ENCODE measurements at regions not wholly inside any gene's neighbourhood (a gene's known extent, or its start where the extent isn't known, plus 50 kb on each side); places are given as distances from the start of the nearest gene placed in this dataset.
"Not testable (repeated sequence)": the region's sequence is repeated elsewhere in the genome, so short reads cannot be mapped to it uniquely, and the experiment has no call there.

GRCh38 chr18:73520229-73520628 is 627.4 kb downstream of the FBXO15 start:
- intact Hi-C loops (cut with DNase I) = no loop called here
- no peak for DNase-seq (ENCODE audit: low spot score)

- DNase-seq (ENCODE audit: low spot score); intact Hi-C loops (cut with DNase I): not testable (repeated sequence)
These were observed 631.6 kb downstream of the FBXO15 start for GRCh38 chr18:73516056-73516455.

GRCh38 chr18:73514449-73514848 is 633.2 kb downstream of the FBXO15 start:
- intact Hi-C loops (cut with DNase I) = no loop called here
- DNase-seq (ENCODE audit: low spot score) = no peak

DNA sequence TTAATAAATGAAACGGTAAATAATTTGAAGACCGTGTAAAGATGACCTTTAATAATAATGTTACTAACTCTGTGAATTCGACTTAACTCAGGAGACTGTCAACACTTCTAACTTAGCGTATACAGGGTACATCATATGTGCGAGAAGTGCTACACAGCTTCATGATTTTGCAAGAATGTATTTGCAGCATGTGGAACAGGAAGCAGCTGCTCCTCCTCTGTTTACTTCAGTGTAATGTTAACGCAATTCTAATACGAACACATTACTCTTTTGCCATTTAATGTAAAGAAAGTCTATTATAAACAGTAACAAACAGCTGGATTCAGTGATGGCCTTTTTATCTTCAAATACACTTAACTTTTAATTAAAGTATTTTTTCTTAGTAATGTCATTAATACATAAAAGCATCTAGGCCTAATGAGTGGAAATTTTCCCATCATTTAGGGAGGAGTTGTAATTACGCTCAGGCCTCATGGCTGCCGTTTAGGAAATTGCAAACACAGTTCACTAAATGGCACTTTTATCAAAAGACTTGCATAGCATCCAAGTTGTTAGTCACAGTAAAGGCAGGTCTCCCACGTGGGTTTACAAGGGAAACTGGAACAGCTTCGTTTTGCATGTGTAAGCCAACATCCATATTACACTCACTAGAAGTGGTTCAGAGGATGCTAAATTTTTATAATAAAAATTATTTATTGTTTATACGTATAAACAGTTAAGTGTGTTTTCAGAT is 635.7 kb downstream of the FBXO15 start:
- DNase-seq (ENCODE audit: low spot score) = no peak
- intact Hi-C loops (cut with DNase I) = no loop called here

DNA sequence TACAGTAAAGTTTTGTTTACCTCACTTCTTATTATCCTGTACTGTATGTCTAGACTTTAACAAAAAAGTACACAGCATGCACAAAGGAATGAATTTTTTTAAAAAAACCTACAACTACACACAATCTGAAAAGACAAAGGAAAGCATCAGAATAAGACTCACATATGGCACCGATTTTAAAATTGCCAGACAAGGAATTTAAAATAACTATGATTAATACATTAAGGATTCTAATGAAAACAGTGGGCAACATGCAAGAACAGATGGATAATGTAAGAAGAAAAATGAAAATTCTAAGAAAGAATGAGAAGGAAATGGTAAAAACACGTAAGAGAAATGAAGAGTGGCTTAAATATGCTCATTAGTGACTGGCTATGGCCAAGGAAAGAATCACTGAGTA is 638.2 kb downstream of the FBXO15 start:
- no peak for DNase-seq (ENCODE audit: low spot score)
- intact Hi-C loops (cut with DNase I) = no loop called here

DNA sequence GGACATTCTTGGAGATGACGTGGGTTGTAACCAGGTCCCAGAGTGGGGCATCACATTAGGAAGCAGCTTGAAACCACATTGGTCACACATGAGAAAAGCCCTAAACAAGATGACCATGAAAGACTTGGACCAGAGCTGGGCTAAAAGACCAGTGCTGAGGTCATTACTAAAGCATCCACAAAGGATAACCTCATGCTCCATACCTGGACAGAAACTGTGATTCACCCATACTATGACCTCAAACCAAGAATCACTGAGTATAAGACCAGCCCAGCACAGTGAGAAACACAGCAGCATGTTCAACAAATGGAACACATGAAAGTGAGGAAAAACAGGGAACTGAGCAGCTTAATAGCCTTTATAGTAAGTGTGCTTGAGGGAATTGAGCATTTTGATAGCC is 635.5 kb upstream of the NETO1 start:
- DNase-seq (ENCODE audit: low spot score) = no peak
- intact Hi-C loops (cut with DNase I) = no loop called here

- intact Hi-C loops (cut with DNase I) = no loop called here
- DNase-seq (ENCODE audit: low spot score) = no peak
These were observed 620.2 kb upstream of the NETO1 start for GRCh38 chr18:73487966-73488365.

DNA sequence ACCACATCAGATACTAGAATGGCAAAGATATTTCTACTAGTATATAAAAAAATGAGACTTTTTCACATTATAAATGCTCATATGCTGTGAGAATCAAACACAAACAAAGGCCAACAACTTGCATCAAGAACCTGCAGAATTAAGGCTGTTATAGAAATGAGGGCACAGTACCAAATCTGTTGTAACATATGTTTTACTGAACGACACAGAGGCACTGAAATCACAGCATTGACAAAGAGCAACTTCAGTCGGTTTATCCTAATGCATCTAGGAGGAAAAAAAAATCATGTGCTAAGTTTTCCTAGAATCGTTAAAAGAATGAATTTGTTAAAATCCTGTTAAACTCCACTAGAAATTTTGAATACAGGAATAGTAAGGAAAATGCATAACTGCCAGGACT is 617.4 kb upstream of the NETO1 start:
- DNase-seq (ENCODE audit: low spot score) = no peak
- intact Hi-C loops (cut with DNase I) = no loop called here

DNA sequence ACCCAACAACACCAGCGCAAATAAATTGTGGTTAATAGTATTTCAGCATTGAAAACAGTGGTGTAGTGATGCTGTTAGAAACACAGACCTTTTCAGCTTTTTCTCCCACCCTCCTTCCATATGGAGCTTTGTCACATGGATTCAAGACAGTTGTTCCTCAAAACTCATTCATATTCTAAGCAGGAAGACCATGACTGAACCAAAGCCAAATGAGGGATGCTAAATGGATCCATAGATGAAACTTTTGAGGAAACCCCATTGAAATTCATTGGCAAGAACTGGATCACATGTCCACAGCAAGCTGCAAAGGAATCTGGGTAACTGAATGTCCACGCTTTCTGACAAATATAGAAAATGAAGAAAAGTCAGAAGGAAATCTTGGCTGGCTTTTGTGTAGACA is 615.1 kb upstream of the NETO1 start:
- DNase-seq (ENCODE audit: low spot score) = no peak
- intact Hi-C loops (cut with DNase I) = no loop called here

DNA sequence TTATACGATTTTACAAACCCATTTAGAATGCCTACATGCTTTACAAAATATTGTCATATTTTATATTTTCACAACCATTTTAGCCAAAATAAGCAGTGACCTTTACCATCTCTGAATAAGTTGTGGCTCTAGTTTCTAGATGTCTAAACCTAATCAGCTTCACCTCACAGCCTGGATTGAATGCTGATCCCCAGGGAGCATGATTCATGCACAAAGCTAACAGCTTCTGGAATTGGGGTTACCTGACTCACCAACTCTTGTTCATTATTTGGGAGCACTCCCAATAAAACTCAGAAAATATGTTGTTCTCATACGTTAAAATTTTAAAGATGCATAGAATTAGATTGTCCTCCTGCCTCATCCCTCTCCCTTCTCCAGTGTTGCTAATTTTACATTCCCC is 611.7 kb upstream of the NETO1 start:
- intact Hi-C loops (cut with DNase I) = no loop called here

GRCh38 chr18:73478191-73478590 is 610.4 kb upstream of the NETO1 start:
- DNase-seq (ENCODE audit: low spot score) = no peak
- intact Hi-C loops (cut with DNase I) = no loop called here

More for the DNA sequence above, 611.7 kb upstream of the NETO1 start:
- DNase-seq (ENCODE audit: low spot score) = no peak

- intact Hi-C loops (cut with DNase I) = no loop called here
- DNase-seq (ENCODE audit: low spot score) = no peak
These were observed 608.2 kb upstream of the NETO1 start for GRCh38 chr18:73476031-73476430.

DNA sequence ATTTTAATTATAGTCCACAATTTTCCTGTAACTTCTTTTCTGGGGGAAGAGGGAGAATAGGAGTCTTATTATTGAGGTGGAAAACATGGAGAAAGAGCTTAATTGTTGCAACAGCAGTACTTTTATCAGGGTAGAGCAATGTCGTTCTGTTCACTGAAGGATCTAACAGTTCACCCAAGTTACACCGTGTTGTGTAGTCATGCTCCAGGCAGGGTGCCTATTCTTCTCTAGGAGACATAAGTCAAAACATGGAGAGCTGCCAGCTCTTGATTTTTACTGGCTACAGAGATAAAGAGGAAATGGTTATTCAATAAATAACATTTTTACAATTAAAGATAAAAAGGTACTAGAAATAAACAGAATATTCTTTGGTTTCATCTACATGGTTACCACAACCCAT is 594.3 kb upstream of the NETO1 start:
- intact Hi-C loops (cut with DNase I) = no loop called here
- no peak for DNase-seq (ENCODE audit: low spot score)

DNA sequence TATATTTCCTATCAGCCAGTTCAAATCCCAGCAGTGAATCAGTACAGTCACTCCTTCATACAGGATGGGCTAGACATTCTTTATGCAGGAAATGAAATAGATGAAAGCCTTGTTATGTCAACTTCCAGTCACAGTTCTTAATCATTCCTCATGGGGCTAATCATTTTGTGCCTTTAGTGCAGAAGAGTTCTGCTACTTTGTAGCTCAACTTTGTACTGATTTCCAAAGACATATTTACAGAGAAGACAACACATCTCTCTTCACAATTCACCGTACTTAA is 593.9 kb upstream of the NETO1 start:
- no peak for DNase-seq (ENCODE audit: low spot score)
- intact Hi-C loops (cut with DNase I) = no loop called here

DNA sequence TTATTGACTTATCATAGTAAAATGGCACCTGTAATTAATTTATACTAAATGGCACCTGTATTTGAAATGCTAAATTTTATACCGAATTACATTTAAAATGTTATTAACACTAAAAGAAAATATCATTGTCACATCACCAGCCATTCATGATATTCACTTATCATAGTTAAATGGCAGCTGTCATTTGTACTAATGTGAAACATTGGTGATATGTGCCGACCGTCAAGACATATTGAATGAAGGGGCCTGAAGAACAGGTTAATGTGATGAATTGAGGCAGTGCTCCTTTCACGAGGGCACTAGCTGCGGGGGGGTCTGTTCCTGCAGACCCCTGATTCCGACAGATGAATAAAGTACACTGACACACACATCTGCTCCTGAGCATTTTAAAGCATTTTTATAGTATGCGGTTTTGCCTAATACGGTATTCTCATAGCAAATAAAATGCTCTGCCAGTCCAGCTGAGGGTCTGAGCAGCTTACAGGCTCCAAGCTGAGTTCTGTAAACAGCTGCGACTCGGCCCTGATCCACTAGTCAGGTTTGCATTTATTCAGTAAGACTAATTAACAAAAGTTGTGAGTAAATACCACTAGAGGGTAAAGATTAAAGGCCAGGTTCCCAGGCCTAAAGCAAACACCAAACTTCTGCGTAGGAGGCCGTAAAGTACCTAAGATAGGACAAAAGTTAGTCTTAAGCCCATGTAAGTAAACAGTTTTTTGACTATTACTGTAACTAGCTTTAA is 593.4 kb upstream of the NETO1 start:
- DNase-seq (ENCODE audit: low spot score) = no peak
- intact Hi-C loops (cut with DNase I) = no loop called here

DNA sequence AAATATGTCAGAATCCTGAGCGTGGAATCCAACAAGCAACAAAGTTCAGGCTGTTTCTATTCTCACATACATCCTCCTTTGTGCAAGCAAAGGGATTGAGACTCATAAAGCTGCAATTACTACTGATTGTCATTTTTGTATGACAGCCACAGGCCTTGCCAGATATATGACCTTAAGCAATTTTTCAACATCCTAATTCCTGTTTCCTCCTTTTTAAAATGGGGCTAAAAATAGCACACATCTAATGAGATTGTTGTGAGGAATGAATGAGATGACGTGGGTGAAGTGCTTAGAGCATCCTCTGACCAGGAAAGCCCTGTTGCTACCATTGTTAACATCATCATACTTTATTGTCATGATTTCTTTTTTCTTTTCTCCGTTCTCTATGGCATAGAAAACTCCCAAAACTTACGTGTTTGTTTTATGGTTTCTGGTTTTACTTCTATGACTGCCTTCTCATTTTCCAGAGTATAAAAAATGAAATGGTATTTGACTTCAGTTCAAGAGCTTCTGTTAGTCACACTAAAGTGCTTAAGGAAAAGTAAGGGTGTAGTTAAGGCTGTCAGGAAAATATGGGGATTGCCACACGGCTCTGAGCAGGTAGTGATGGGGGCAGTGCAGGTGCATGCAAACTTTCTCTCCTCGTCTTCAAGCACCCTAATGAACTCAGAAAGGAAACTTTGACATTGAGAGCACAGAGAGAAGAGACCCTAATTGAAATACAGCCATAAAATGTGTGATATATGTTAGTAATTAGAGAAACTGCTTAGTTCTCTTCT is 590.6 kb upstream of the NETO1 start:
- no peak for DNase-seq (ENCODE audit: low spot score)
- intact Hi-C loops (cut with DNase I) = loop anchor here (5.0 kb wide), 1 partner anchor 104 kb away; no protein-coding TSS in a partner anchor

DNA sequence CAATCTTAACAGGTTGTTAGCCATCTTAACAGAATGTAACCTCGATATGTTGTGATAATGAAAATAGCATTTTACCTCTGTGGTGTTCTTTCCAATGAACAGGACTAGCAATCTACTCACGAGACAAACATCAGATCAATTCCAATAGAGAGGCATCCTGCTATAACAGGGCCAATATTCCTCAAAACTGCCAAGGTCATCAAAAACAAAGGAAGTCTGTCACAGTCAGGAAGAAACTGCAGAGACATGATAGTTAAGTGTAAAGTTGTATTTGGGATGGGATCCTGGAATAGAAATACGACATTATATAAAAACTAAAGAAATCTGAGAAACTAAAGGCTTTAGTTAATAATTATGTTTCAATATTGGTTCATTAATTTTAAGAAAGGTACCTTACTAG is 588.9 kb upstream of the NETO1 start:
- intact Hi-C loops (cut with DNase I) = loop anchor here (5.0 kb wide), 1 partner anchor 106 kb away; no protein-coding TSS in a partner anchor

DNA sequence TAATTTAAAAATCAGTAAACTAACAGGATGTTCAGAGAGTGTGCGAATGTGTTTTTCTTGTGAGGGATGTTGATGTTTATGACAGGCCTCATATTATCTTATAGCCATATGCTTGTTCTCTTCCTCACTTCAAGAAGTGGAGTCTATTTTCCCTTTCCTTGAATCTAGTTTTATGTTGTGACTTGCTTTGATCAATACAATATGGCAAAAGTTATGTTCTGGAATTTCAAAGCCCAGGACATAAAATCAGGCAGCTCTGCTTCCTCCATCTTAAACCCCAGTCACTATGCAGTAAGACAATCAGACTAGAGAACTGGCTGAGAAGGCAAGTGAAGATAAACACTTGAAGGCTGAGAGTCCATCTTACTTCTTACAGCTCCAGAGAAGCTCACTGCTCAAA is 585.1 kb upstream of the NETO1 start:
- no peak for DNase-seq (ENCODE audit: low spot score)
- intact Hi-C loops (cut with DNase I) = no loop called here

More for the DNA sequence above, 588.9 kb upstream of the NETO1 start:
- no peak for DNase-seq (ENCODE audit: low spot score)

DNA sequence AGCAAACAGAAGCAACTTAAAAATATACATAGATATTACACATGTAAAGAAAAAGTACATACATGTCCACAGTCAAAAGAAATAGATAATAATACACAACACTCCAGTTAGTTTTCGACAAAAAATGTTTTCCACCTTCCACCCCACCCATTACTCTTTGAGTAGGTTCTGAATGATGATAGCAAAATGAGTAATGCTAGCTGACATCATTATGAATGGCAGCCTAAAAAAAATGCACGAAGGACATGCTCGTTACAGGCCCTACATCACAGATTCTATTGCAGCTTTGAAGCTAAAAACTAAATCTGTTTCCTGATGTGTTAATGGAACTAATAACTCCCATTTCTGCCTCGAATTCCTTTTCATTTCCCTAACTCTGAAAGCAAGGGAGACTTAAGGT is 578.7 kb upstream of the NETO1 start:
- intact Hi-C loops (cut with DNase I) = no loop called here

GRCh38 chr18:73431620-73432019 is 563.8 kb upstream of the NETO1 start:
- intact Hi-C loops (cut with DNase I) = no loop called here
- no peak for DNase-seq (ENCODE audit: low spot score)

More for the DNA sequence above, 578.7 kb upstream of the NETO1 start:
- no peak for DNase-seq (ENCODE audit: low spot score)

DNA sequence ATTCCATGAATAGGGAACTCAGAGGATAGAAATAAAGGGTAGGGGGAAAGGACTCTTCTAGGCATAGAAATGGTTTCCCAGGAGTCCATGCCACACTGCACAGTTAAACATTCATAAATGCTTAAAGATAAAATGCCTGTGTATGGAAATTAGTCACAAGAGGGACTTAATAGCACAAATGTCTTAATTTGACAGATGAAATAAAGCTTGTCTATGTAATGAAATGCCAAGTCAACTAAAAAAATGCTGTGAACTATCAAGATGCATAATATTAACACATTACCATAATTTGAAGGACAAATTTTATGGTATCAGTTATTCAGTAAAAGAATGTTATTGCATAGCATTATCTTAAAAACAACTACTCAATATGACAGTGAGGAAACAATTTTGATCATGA is 553.2 kb upstream of the NETO1 start:
- DNase-seq (ENCODE audit: low spot score) = no peak
- intact Hi-C loops (cut with DNase I) = no loop called here
